SK-N-SH (cell line): ENCODE measurements at regions not wholly inside any gene's neighbourhood (a gene's known extent, or its start where the extent isn't known, plus 50 kb on each side); places are given as distances from the start of the nearest gene placed in this dataset.

Experiments
- CTCF ChIA-PET: fragments of 300-600, 350-600 bp; formaldehyde crosslinking; extraction: SDS; loops from one replicate; lab custom pipeline; 2021; lab: Yijun Ruan, JAX
- POLR2A ChIA-PET: fragments of 350-600 bp; sonication (Branson Sonifier 250); formaldehyde crosslinking; extraction: SDS; loops from one replicate; lab custom pipeline; 2020; ENCODE audit warnings: antibody characterized with exemption, inconsistent platforms; lab: Yijun Ruan, JAX
- DNase-seq: peaks from one replicate; pipeline ENCODE4 v3.0.0; 2012
- H2AFZ ChIP-seq: fragments of 200-600 bp; sonication (generic); 2 replicates; pipeline ENCODE4 v1.8.1; 2016; ENCODE audit warnings: antibody characterized with exemption, mild to moderate bottlenecking, low read depth
- H3F3A ChIP-seq: fragments of 200-600 bp; sonication (generic); replicated peaks from 2 replicates; pipeline ENCODE3; 2016; ENCODE audit warnings: antibody characterized with exemption, mild to moderate bottlenecking; ENCODE audit not compliant: insufficient read depth
- H3K27ac ChIP-seq, 2 experiments: fragments of 200-500 bp in 1 of 2; fragments of 200-600 bp in 1 of 2; sonication (Bioruptor generic) in 1 of 2; sonication (generic), shearing (Covaris generic) in 1 of 2; 2 replicates each; pipeline versions ENCODE4 v1.5.1 to v1.6.1; 2014 to 2016; ENCODE audit warnings: low read depth in 2 of 2, inconsistent platforms in 1 of 2, low read length in 1 of 2, mild to moderate bottlenecking in 1 of 2, mixed read lengths in 1 of 2
- H3K27me3 ChIP-seq: fragments of 200-600 bp; sonication (generic), shearing (Covaris generic); 2 replicates; pipeline ENCODE4 v1.6.1; 2016; ENCODE audit warnings: mixed run types; ENCODE audit not compliant: insufficient read depth
- H3K36me3 ChIP-seq, 2 experiments: fragments of 200-500 bp in 1 of 2; fragments of 200-600 bp in 1 of 2; sonication (Bioruptor generic) in 1 of 2; sonication (generic) in 1 of 2; replicated peaks in 1 of 2; 2 replicates each; pipeline versions ENCODE3 to v1.5.1; 2014 to 2016; ENCODE audit warnings: low read length in 1 of 2, mild to moderate bottlenecking in 1 of 2; ENCODE audit not compliant: insufficient read depth in 2 of 2, control insufficient read depth in 1 of 2
- H3K4me1 ChIP-seq, 2 experiments: fragments of 200-500 bp in 1 of 2; fragments of 200-600 bp in 1 of 2; sonication (Bioruptor generic) in 1 of 2; sonication (generic), shearing (Covaris generic) in 1 of 2; 2 replicates each; pipeline versions ENCODE4 v1.5.1 to v1.6.1; 2014 to 2016; ENCODE audit warnings: low read depth in 1 of 2, low read length in 1 of 2, mixed run types in 1 of 2; ENCODE audit not compliant: insufficient read depth in 2 of 2, control insufficient read depth in 1 of 2
- H3K4me2 ChIP-seq: fragments of 200-600 bp; sonication (generic), shearing (Covaris generic); 2 replicates; pipeline ENCODE4 v1.6.1; 2017; ENCODE audit warnings: mixed run types
- H3K4me3 ChIP-seq, 2 experiments: fragments of 200-500 bp in 1 of 2; fragments of 200-600 bp in 1 of 2; sonication (Bioruptor generic) in 1 of 2; sonication (generic), shearing (Covaris generic) in 1 of 2; 2 replicates each; pipeline versions ENCODE4 v1.5.1 to v1.8.1; 2014 to 2016; ENCODE audit warnings: low read depth in 2 of 2, inconsistent platforms in 1 of 2, low read length in 1 of 2, mild to moderate bottlenecking in 1 of 2, mixed read lengths in 1 of 2, moderate library complexity in 1 of 2
- H3K79me2 ChIP-seq: fragments of 200-600 bp; sonication (generic); 2 replicates; pipeline ENCODE4 v1.8.1; 2017; ENCODE audit warnings: mild to moderate bottlenecking; ENCODE audit not compliant: insufficient read depth
- H3K9ac ChIP-seq: fragments of 200-600 bp; sonication (generic); 2 replicates; pipeline ENCODE4 v1.6.1; 2017; ENCODE audit warnings: mixed run types
- H3K9me2 ChIP-seq: fragments of 200-600 bp; sonication (generic); 2 replicates; pipeline ENCODE4 v1.6.1; 2017; ENCODE audit warnings: mixed run types
- H3K9me3 ChIP-seq: fragments of 200-600 bp; sonication (generic); 2 replicates; pipeline ENCODE4 v1.6.1; 2017; ENCODE audit warnings: mixed run types, mild to moderate bottlenecking, moderate library complexity
- H4K20me1 ChIP-seq: fragments of 200-600 bp; sonication (generic); 2 replicates; pipeline ENCODE4 v1.6.1; 2017; ENCODE audit warnings: mild to moderate bottlenecking, mixed run types; ENCODE audit not compliant: insufficient read depth
- EZH2phosphoT487 ChIP-seq: fragments of 200-600 bp; sonication (generic); IDR thresholded peaks from 2 replicates; pipeline ENCODE4 v1.6.1; 2017; ENCODE audit warnings: low read depth, mixed run types, mild to moderate bottlenecking, antibody characterized with exemption, moderate library complexity, borderline replicate concordance
- FOSL2 ChIP-seq: IDR thresholded peaks from 2 replicates; pipeline ENCODE4 v1.4.0; 2012; ENCODE audit warnings: low read depth, mild to moderate bottlenecking, moderate library complexity, borderline replicate concordance
- JUND ChIP-seq: IDR thresholded peaks from 2 replicates; pipeline ENCODE4 v1.4.0; 2012
- MAX ChIP-seq: IDR thresholded peaks from 2 replicates; pipeline ENCODE4 v1.4.0; 2012; ENCODE audit warnings: low read depth
- MEF2A ChIP-seq: IDR thresholded peaks from 2 replicates; pipeline ENCODE4 v1.4.0; 2012; ENCODE audit warnings: low read depth, borderline replicate concordance
- MXI1 ChIP-seq: IDR thresholded peaks from 2 replicates; pipeline ENCODE4 v1.6.1; 2012; ENCODE audit warnings: mild to moderate bottlenecking, low read depth, low read length, improper control_type of control experiment
- NRF1 ChIP-seq: IDR thresholded peaks from 2 replicates; pipeline ENCODE4 v1.6.1; 2012; ENCODE audit warnings: low read depth, mild to moderate bottlenecking, low read length
- RAD21 ChIP-seq: IDR thresholded peaks from 2 replicates; pipeline ENCODE4 v1.6.1; 2012; ENCODE audit warnings: mild to moderate bottlenecking, low read length
- REST ChIP-seq: IDR thresholded peaks from 2 replicates; pipeline ENCODE4 v1.6.1; 2012; ENCODE audit warnings: mild to moderate bottlenecking, low read depth, low read length, moderate library complexity
- RFX5 ChIP-seq: IDR thresholded peaks from 2 replicates; pipeline ENCODE4 v1.6.1; 2012; ENCODE audit warnings: mild to moderate bottlenecking, improper control_type of control experiment, low read length
- RXRA ChIP-seq: IDR thresholded peaks from 2 replicates; pipeline ENCODE4 v1.4.0; 2012; ENCODE audit warnings: low read depth, mild to moderate bottlenecking, borderline replicate concordance
- SMC3 ChIP-seq: IDR thresholded peaks from 2 replicates; pipeline ENCODE4 v1.6.1; 2012; ENCODE audit warnings: low read depth, low read length, improper control_type of control experiment
- TAF1 ChIP-seq: IDR thresholded peaks from 2 replicates; pipeline ENCODE4 v1.6.1; 2012; ENCODE audit warnings: low read depth, mild to moderate bottlenecking, low read length, moderate library complexity, borderline replicate concordance
- TCF12 ChIP-seq: IDR thresholded peaks from 2 replicates; pipeline ENCODE4 v1.4.0; 2012
- TEAD4 ChIP-seq: IDR thresholded peaks from 2 replicates; pipeline ENCODE4 v1.4.0; 2012; ENCODE audit warnings: mild to moderate bottlenecking, borderline replicate concordance; ENCODE audit not compliant: insufficient read depth
- ZBTB33 ChIP-seq: IDR thresholded peaks from 2 replicates; pipeline ENCODE4 v1.4.0; 2012; ENCODE audit warnings: low read depth, borderline replicate concordance
- WGBS: methylation state at CpG from one replicate; pipeline ENCODE4 v1.1.6; 2017; ENCODE audit warnings: low lambda C conversion rate; 5-methylcytosine and 5-hydroxymethylcytosine counted together
- TF ChIP-seq, protein P1 (sequence below): fragments of 150-350 bp; IDR thresholded peaks from 2 replicates; pipeline ENCODE4 v1.6.1; 2017; ENCODE audit warnings: antibody characterized with exemption, low read length, low read depth, borderline replicate concordance
- TF ChIP-seq, protein P2 (sequence below): fragments of 200-600 bp; sonication (generic); IDR thresholded peaks from 2 replicates; pipeline ENCODE4 v1.6.1; 2017; ENCODE audit warnings: antibody characterized with exemption, mild to moderate bottlenecking, moderate library complexity

- TF ChIP-seq REST = no peak
- TF ChIP-seq, protein P1, sequence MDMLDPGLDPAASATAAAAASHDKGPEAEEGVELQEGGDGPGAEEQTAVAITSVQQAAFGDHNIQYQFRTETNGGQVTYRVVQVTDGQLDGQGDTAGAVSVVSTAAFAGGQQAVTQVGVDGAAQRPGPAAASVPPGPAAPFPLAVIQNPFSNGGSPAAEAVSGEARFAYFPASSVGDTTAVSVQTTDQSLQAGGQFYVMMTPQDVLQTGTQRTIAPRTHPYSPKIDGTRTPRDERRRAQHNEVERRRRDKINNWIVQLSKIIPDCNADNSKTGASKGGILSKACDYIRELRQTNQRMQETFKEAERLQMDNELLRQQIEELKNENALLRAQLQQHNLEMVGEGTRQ = no peak
- no peak for TF ChIP-seq TCF12
- no peak for TF ChIP-seq RAD21
- no peak for TF ChIP-seq NRF1
- TF ChIP-seq MXI1 = no peak
- TF ChIP-seq MAX = no peak
- TF ChIP-seq, all 33 proteins: peak for 0
Observed at GRCh38 chr3:81375921-81376320, 385.5 kb downstream of the GBE1 start (continued).

GRCh38 chr3:81364411-81364810, 397.0 kb downstream of the GBE1 start:
- H3K4me3 ChIP-seq = no peak overlapping the region
- no peaks in the 10 kb centered on the region for H3K9me3 ChIP-seq
- TF ChIP-seq FOSL2 (no peak), SMC3 (no peak)
- DNase-seq = no peak
- H3K4me1 ChIP-seq = no peaks in the 10 kb centered on the region
- no peak overlapping the region for H2AFZ ChIP-seq
- H3K9me2 ChIP-seq = no peaks in the 10 kb centered on the region
- no peaks in the 10 kb centered on the region for H4K20me1 ChIP-seq
- no peaks in the 10 kb centered on the region for H3K27me3 ChIP-seq
- WGBS = 48% methylated on average over 3 of the region's 3 CpGs
- ChIA-PET CTCF (no interaction called here), POLR2A (no interaction called here)
- no peaks in the 10 kb centered on the region for H3K36me3 ChIP-seq
- H3F3A ChIP-seq = no peaks in the 10 kb centered on the region
- H3K27ac ChIP-seq = no peak overlapping the region
- H3K79me2 ChIP-seq = no peaks in the 10 kb centered on the region
- H3K4me2 ChIP-seq = no peak overlapping the region
- H3K9ac ChIP-seq = no peak overlapping the region

GRCh38 chr3:81363816-81364215, 397.6 kb downstream of the GBE1 start:
- no peaks in the 10 kb centered on the region for H3K9me2 ChIP-seq
- no peaks in the 10 kb centered on the region for H3K79me2 ChIP-seq
- H3F3A ChIP-seq = no peaks in the 10 kb centered on the region
- H3K4me1 ChIP-seq = no peaks in the 10 kb centered on the region
- H3K36me3 ChIP-seq = no peaks in the 10 kb centered on the region
- H3K4me2 ChIP-seq = no peak overlapping the region
- H3K4me3 ChIP-seq = no peak overlapping the region
- no peaks in the 10 kb centered on the region for H3K9me3 ChIP-seq
- ChIA-PET POLR2A (no interaction called here), CTCF (interaction anchor here (0.6 to 1.0 kb wide), 2 partner anchors 24 to 29 kb away, joined by 3 read pairs; no protein-coding TSS in a partner anchor)
- no peak overlapping the region for H2AFZ ChIP-seq
- 36% methylated on average over 2 of the region's 2 CpGs for WGBS
- H3K27ac ChIP-seq = no peak overlapping the region
- H3K27me3 ChIP-seq = no peaks in the 10 kb centered on the region
- no peaks in the 10 kb centered on the region for H4K20me1 ChIP-seq
- no peak overlapping the region for H3K9ac ChIP-seq
- DNase-seq = no peak
- TF ChIP-seq RXRA = no peak
- TF ChIP-seq FOSL2 = no peak
- TF ChIP-seq TAF1 = no peak
- TF ChIP-seq MAX = no peak
- no peak for TF ChIP-seq JUND
- TF ChIP-seq MEF2A = no peak
- no peak for TF ChIP-seq RFX5
- no peak for TF ChIP-seq TEAD4
- TF ChIP-seq, protein P2, sequence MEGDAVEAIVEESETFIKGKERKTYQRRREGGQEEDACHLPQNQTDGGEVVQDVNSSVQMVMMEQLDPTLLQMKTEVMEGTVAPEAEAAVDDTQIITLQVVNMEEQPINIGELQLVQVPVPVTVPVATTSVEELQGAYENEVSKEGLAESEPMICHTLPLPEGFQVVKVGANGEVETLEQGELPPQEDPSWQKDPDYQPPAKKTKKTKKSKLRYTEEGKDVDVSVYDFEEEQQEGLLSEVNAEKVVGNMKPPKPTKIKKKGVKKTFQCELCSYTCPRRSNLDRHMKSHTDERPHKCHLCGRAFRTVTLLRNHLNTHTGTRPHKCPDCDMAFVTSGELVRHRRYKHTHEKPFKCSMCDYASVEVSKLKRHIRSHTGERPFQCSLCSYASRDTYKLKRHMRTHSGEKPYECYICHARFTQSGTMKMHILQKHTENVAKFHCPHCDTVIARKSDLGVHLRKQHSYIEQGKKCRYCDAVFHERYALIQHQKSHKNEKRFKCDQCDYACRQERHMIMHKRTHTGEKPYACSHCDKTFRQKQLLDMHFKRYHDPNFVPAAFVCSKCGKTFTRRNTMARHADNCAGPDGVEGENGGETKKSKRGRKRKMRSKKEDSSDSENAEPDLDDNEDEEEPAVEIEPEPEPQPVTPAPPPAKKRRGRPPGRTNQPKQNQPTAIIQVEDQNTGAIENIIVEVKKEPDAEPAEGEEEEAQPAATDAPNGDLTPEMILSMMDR = no peak
- TF ChIP-seq ZBTB33 = no peak
- TF ChIP-seq EZH2phosphoT487 = no peak
